Breast epithelium (tissue), 4 donors: ENCODE measurements at regions not wholly inside any gene's neighbourhood (a gene's known extent, or its start where the extent isn't known, plus 50 kb on each side); places are given as distances from the start of the nearest gene placed in this dataset.

Experiments
- DNase-seq, 2 donors: peaks; one replicate each; pipeline ENCODE4 v3.0.0-alpha.2; 2019; ENCODE audit warnings: low spot score in 2 of 2
- H3K27ac ChIP-seq, 2 donors: fragments of 200-600 bp; sonication (generic) in 1 of 2; one replicate each; pipeline ENCODE4 v1.5.1; 2016 to 2019; ENCODE audit warnings: mild to moderate bottlenecking in 1 of 2
- H3K27me3 ChIP-seq, 2 donors: fragments of 200-600 bp; sonication (generic) in 1 of 2; one replicate each; pipeline versions ENCODE4 v1.5.1 to v1.6.0; 2017 to 2019; ENCODE audit warnings: control low read depth in 1 of 2, mild to moderate bottlenecking in 1 of 2
- H3K36me3 ChIP-seq: fragments of 200-600 bp; one replicate; pipeline ENCODE4 v1.5.1; 2019
- H3K4me1 ChIP-seq, 2 donors: fragments of 200-600 bp; sonication (generic); one replicate each; pipeline ENCODE4 v1.5.1; 2016 to 2019; ENCODE audit warnings: control low read depth in 1 of 2
- H3K4me3 ChIP-seq, 3 donors: fragments of 200-600 bp; sonication (generic); 1 replicate in 2 of 3; 2 replicates in 1 of 3; pipeline ENCODE4 v1.5.1; 2016 to 2019; ENCODE audit warnings: mild to moderate bottlenecking in 3 of 3, moderate library complexity in 2 of 3
- H3K9me3 ChIP-seq, 2 donors: fragments of 200-600 bp; sonication (generic) in 1 of 2; one replicate each; pipeline ENCODE4 v1.5.1; 2016 to 2019; ENCODE audit warnings: control low read depth in 1 of 2
- POLR2A ChIP-seq: fragments of 450-650 bp; IDR thresholded peaks from one replicate; pipeline ENCODE4 v1.6.1; 2016; ENCODE audit warnings: antibody characterized with exemption, mild to moderate bottlenecking, moderate library complexity
- POLR2AphosphoS5 ChIP-seq, 3 donors: sonication (generic); formaldehyde crosslinking; IDR thresholded peaks; one replicate each; pipeline ENCODE4 v1.6.1; 2017; ENCODE audit warnings: antibody characterized with exemption in 3 of 3
- intact Hi-C: fragments of 100-400 bp; cut with DNase I; formaldehyde crosslinking; loops from one replicate; pipeline ENCODE4 v1.15.1; 2023; ENCODE audit warnings: low total_unique reads
- TF ChIP-seq, protein P1 (sequence below), 3 donors: fragments of 450-650 bp; IDR thresholded peaks; one replicate each; pipeline ENCODE4 v1.5.1; 2016 to 2017; ENCODE audit warnings: antibody characterized with exemption in 3 of 3, mild to moderate bottlenecking in 3 of 3, moderate library complexity in 3 of 3

DNA sequence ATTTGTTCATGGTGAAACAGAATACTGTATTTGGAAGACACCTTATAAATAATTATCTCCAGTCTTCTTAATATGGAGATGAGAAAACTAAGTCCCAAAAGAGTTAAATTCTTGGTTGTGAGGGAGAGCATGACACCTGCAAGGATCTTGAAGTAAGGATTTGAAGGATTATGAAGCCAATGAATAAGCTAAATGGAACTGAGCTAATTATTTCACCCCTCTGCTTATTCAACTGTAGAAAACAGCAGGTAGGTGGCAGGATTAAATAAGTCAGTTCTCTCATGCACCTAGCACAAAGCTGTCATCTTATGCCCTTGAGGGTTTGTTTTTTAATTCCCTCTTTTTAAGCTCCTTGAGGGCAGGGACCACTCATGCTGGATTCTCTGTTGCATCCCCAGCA, 457.3 kb downstream of the ETS1 start:
- no peak overlapping the region for H3K27ac ChIP-seq
- H3K27me3 ChIP-seq, result no peaks in the 10 kb centered on the region
- no peaks in the 10 kb centered on the region for H3K9me3 ChIP-seq
- H3K36me3 ChIP-seq, result no peaks in the 10 kb centered on the region
- intact Hi-C loops, result no loop called here
- DNase-seq, result no peak
- no peak overlapping the region for H3K4me3 ChIP-seq
- TF ChIP-seq POLR2AphosphoS5 (IDR thresholded peaks at IDR 0.05) (no peak), POLR2A (no peak)
- TF ChIP-seq, protein P1, sequence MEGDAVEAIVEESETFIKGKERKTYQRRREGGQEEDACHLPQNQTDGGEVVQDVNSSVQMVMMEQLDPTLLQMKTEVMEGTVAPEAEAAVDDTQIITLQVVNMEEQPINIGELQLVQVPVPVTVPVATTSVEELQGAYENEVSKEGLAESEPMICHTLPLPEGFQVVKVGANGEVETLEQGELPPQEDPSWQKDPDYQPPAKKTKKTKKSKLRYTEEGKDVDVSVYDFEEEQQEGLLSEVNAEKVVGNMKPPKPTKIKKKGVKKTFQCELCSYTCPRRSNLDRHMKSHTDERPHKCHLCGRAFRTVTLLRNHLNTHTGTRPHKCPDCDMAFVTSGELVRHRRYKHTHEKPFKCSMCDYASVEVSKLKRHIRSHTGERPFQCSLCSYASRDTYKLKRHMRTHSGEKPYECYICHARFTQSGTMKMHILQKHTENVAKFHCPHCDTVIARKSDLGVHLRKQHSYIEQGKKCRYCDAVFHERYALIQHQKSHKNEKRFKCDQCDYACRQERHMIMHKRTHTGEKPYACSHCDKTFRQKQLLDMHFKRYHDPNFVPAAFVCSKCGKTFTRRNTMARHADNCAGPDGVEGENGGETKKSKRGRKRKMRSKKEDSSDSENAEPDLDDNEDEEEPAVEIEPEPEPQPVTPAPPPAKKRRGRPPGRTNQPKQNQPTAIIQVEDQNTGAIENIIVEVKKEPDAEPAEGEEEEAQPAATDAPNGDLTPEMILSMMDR (IDR thresholded peaks at IDR 0.05), result no peak
- H3K4me1 ChIP-seq, result peaks cover 0 to 4% of the 10 kb centered on the region in 2 donors

DNA sequence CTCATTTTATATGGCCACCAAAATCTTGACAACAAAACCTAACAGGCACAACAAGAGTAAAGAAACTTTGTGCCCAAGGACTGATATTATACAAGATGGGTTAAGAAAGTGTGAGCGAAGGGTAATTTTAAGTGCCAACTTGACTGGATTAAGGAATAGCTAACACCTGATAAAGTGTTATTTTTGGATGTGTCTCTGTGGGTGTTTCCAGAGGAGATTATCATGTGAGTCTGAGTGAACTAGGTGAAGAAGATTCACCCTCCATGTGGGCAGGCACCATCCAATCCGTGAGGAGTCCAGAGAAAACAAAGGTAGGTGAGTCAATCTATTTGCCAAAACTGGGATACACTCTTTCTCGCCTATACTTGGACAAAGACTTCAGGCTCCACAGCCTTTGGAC, 461.6 kb downstream of the ETS1 start:
- H3K4me1 ChIP-seq, result no peaks in the 10 kb centered on the region
- H3K9me3 ChIP-seq, result no peaks in the 10 kb centered on the region
- no peak for DNase-seq
- no peak for TF ChIP-seq POLR2AphosphoS5 (IDR thresholded peaks at IDR 0.05)
- intact Hi-C loops, result no loop called here
- no peak overlapping the region for H3K4me3 ChIP-seq
- H3K27me3 ChIP-seq, result no peaks in the 10 kb centered on the region
- no peak overlapping the region for H3K27ac ChIP-seq
- no peaks in the 10 kb centered on the region for H3K36me3 ChIP-seq

DNA sequence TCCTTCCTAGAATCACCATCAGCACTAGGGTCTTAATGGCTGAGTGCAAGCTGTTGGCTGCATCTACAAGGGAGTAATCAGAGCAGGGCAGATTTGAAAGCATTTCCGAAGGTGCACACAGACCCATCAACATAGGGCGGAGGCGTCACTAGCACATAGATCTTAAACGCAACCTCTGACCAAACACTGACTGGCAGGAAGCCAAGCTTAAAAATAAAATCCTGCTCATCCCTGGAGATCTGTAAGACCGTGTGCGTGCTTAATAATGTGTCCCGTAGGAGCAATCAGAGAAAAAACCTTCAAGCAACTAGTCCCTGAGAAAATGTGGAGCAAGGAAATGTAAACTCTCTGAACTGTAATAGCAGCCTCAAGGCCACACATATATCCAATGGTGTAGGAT, 470.5 kb downstream of the ETS1 start:
- Histone ChIP-seq H3K4me1 (no peaks in the 10 kb centered on the region), H3K27ac (no peak overlapping the region), H3K27me3 (no peaks in the 10 kb centered on the region), H3K9me3 (no peaks in the 10 kb centered on the region), H3K4me3 (no peak overlapping the region), H3K36me3 (no peaks in the 10 kb centered on the region)
- intact Hi-C loops, result no loop called here
- TF ChIP-seq, protein P1 (IDR thresholded peaks at IDR 0.05), result no peak
- TF ChIP-seq POLR2AphosphoS5 (IDR thresholded peaks at IDR 0.05) (no peak), POLR2A (no peak)
- no peak for DNase-seq

DNA sequence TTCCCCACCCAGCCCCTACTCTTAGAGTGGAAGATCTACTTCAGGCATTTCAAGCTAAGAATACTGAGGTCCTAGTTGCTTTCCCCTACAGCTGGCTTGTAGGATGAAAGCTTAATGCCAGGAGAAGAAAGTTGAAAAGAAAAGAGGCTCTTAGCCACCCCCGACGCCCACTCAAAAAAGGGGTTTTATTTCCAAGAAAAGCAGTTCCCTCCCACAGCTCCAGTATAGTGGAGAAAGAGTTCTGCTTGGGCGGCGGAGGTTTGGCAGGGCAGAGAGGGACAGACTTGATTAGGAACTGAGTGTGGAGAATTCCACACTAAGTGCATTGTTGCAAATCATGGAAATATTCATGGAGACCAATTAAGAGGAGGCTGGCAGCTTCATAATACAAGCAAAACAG, 470.9 kb downstream of the ETS1 start:
- H3K27me3 ChIP-seq, result no peaks in the 10 kb centered on the region
- H3K36me3 ChIP-seq, result no peaks in the 10 kb centered on the region
- H3K4me1 ChIP-seq, result no peaks in the 10 kb centered on the region
- DNase-seq, result no peak
- no peak overlapping the region for H3K27ac ChIP-seq
- H3K9me3 ChIP-seq, result no peaks in the 10 kb centered on the region
- TF ChIP-seq POLR2A, result no peak
- TF ChIP-seq, protein P1 (IDR thresholded peaks at IDR 0.05), result no peak
- no peak for TF ChIP-seq POLR2AphosphoS5 (IDR thresholded peaks at IDR 0.05)
- H3K4me3 ChIP-seq, result no peak overlapping the region
- intact Hi-C loops, result no loop called here

DNA sequence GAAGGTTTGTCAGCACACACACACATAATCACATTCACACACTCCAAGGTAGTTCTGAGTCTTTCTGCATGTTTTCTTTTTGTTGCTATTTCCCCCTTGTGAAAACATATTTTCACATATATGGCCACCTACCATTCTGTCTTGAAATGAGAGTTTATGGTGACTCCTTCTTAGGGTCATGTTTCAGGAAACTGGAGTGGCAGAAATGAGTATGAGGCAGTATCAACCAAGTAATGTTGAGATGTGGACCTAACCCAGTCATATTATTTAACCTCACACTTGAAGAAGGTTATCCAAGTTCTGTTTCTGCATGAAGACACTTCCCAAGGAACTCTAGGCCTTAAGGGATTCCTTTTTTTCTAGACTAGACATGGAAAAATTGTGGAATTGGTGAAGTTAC, 481.4 kb downstream of the ETS1 start:
- DNase-seq, result no peak
- no peak overlapping the region for H3K4me3 ChIP-seq
- no peaks in the 10 kb centered on the region for H3K4me1 ChIP-seq
- no peaks in the 10 kb centered on the region for H3K9me3 ChIP-seq
- TF ChIP-seq POLR2AphosphoS5 (IDR thresholded peaks at IDR 0.05), result no peak
- TF ChIP-seq, protein P1 (IDR thresholded peaks at IDR 0.05), result no peak
- no peak for TF ChIP-seq POLR2A
- intact Hi-C loops, result no loop called here
- no peaks in the 10 kb centered on the region for H3K27me3 ChIP-seq
- no peaks in the 10 kb centered on the region for H3K36me3 ChIP-seq
- H3K27ac ChIP-seq, result no peak overlapping the region

DNA sequence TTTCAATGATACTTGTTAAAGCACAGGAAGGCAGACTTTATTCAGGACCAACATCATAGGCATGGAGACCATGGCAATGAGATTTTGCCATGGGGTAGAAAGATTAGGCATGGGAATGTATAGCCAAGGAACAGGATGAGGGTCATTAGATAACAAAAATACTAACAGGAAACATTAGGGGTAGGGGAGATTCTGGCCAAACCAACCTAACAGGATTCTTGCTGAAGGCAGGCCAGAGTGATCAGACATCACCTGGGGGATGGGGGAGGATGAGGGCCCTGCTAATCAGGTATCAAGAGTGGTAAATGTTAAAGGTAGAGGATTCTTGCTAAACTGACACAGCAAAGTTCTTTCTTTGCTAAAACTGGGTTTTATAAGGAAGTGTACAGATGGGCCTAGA, 481.8 kb downstream of the ETS1 start:
- no peak overlapping the region for H3K4me3 ChIP-seq
- H3K36me3 ChIP-seq, result no peaks in the 10 kb centered on the region
- H3K27ac ChIP-seq, result no peak overlapping the region
- no peaks in the 10 kb centered on the region for H3K9me3 ChIP-seq
- H3K4me1 ChIP-seq, result no peaks in the 10 kb centered on the region
- H3K27me3 ChIP-seq, result no peaks in the 10 kb centered on the region
- intact Hi-C loops, result no loop called here
- no peak for TF ChIP-seq POLR2AphosphoS5 (IDR thresholded peaks at IDR 0.05)
- TF ChIP-seq, protein P1 (IDR thresholded peaks at IDR 0.05), result no peak
- TF ChIP-seq POLR2A, result no peak
- DNase-seq, result no peak
